Panc1 (cell line): ENCODE measurements at regions not wholly inside any gene's neighbourhood (a gene's known extent, or its start where the extent isn't known, plus 50 kb on each side); places are given as distances from the start of the nearest gene placed in this dataset.

Experiments
- ATAC-seq: fragments of 200-7000 bp; cut with Tn5 transposase; 2 replicates; pipeline ENCODE4 v1.9.1; 2020; ENCODE audit warnings: mild to moderate bottlenecking, moderate library complexity
- BruUV-seq: library from RNA; stranded (reverse); fragments of 400-500 nt; replicated peaks from 2 replicates; lab custom pipeline; 2021; lab: Mats Ljungman, UMichigan
- CTCF ChIA-PET: fragments of 300-600 bp; sonication (Branson Sonifier 250); formaldehyde crosslinking; loops from one replicate; lab custom pipeline; 2022; ENCODE audit warnings: antibody characterized with exemption; lab: Charles Lee
- POLR2A ChIA-PET: fragments of 300-600 bp; sonication (Branson Sonifier 250); formaldehyde crosslinking; loops from one replicate; lab custom pipeline; 2022; ENCODE audit warnings: antibody characterized with exemption; lab: Charles Lee
- DNase-seq: peaks from one replicate; pipeline ENCODE4 v3.0.0-alpha.2; 2010; ENCODE audit warnings: low read depth, low spot score
- H3K27ac ChIP-seq: 2 replicates; pipeline ENCODE4 v1.5.1; 2011; ENCODE audit warnings: mild to moderate bottlenecking, low read length, inconsistent platforms
- H3K27me3 ChIP-seq: fragments of 200-500 bp; sonication (Bioruptor generic); 2 replicates; pipeline ENCODE4 v1.6.0; 2014; ENCODE audit warnings: low read length, inconsistent platforms; ENCODE audit not compliant: control insufficient read depth, insufficient read depth
- H3K36me3 ChIP-seq: fragments of 200-500 bp; sonication (Bioruptor generic); 2 replicates; pipeline ENCODE4 v1.5.1; 2014; ENCODE audit warnings: inconsistent platforms, mild to moderate bottlenecking, low read length, moderate library complexity; ENCODE audit not compliant: control insufficient read depth, insufficient read depth
- H3K4me1 ChIP-seq: 2 replicates; pipeline ENCODE4 v1.5.1; 2011; ENCODE audit warnings: inconsistent platforms, mild to moderate bottlenecking, low read length, moderate library complexity; ENCODE audit not compliant: control insufficient read depth, insufficient read depth
- H3K4me3 ChIP-seq, 2 experiments: 2 replicates each; pipeline ENCODE4 v1.5.1; 2011 to 2012; ENCODE audit warnings: low read depth in 2 of 2, low read length in 2 of 2, mild to moderate bottlenecking in 2 of 2, inconsistent platforms in 1 of 2, moderate library complexity in 1 of 2
- H3K9me3 ChIP-seq: fragments of 200-500 bp; sonication (Bioruptor generic); 2 replicates; pipeline ENCODE4 v1.5.1; 2014; ENCODE audit warnings: low read depth, mild to moderate bottlenecking, inconsistent platforms, low read length, moderate library complexity; ENCODE audit not compliant: control insufficient read depth, insufficient read depth
- CTCF ChIP-seq: fragments of 450-650 bp; IDR thresholded peaks from 2 replicates; pipeline ENCODE4 v1.5.1; 2017; ENCODE audit warnings: mild to moderate bottlenecking
- POLR2AphosphoS5 ChIP-seq: IDR thresholded peaks from 2 replicates; pipeline ENCODE4 v1.6.1; 2012; ENCODE audit warnings: mild to moderate bottlenecking, low read depth, low read length, moderate library complexity
- SIN3A ChIP-seq: IDR thresholded peaks from 2 replicates; pipeline ENCODE4 v1.6.1; 2012; ENCODE audit warnings: low read depth, mild to moderate bottlenecking, low read length, moderate library complexity, borderline replicate concordance; ENCODE audit not compliant: insufficient read depth
- TCF7L2 ChIP-seq: IDR thresholded peaks from 2 replicates; pipeline ENCODE4 v1.6.1; 2011; ENCODE audit warnings: mild to moderate bottlenecking, low read depth, low read length, inconsistent platforms
- in situ Hi-C: cut with HindIII; loops from 2 replicates; pipeline ENCODE4 v1.10.0; 2016; ENCODE audit warnings: low sequenced_read_pairs, low pct_unique_long_range_greater_than_20kb
- intact Hi-C: fragments of 100-400 bp; cut with micrococcal nuclease; formaldehyde crosslinking; loops from one replicate; pipeline ENCODE4 v1.10.0; 2022; ENCODE audit not compliant: unreplicated experiment
- TF ChIP-seq, protein P1 (sequence below), 2 experiments: IDR thresholded peaks; 2 replicates each; pipeline ENCODE4 v1.6.1; 2011 to 2012; ENCODE audit warnings: low read depth in 2 of 2, control low read depth in 1 of 2, low read length in 1 of 2, mild to moderate bottlenecking in 1 of 2, moderate library complexity in 1 of 2; ENCODE audit not compliant: insufficient read depth in 1 of 2

- H3K36me3 ChIP-seq = no peaks in the 10 kb centered on the region
- in situ Hi-C loops (no loop called here), intact Hi-C loops (no loop called here)
- ATAC-seq = no peak
- no peak overlapping the region for H3K4me3 ChIP-seq
- no peak for DNase-seq
- no peaks in the 10 kb centered on the region for H3K9me3 ChIP-seq
- H3K4me1 ChIP-seq = no peaks in the 10 kb centered on the region
- ChIA-PET CTCF (no interaction called here), POLR2A (no interaction called here)
- H3K27ac ChIP-seq = no peak overlapping the region
- no TSS peak for BruUV-seq
- H3K27me3 ChIP-seq = peaks cover 6% of the 10 kb centered on the region
- TF ChIP-seq POLR2AphosphoS5 (no peak), SIN3A (no peak), CTCF (no peak), TCF7L2 (no peak)
- TF ChIP-seq, protein P1, sequence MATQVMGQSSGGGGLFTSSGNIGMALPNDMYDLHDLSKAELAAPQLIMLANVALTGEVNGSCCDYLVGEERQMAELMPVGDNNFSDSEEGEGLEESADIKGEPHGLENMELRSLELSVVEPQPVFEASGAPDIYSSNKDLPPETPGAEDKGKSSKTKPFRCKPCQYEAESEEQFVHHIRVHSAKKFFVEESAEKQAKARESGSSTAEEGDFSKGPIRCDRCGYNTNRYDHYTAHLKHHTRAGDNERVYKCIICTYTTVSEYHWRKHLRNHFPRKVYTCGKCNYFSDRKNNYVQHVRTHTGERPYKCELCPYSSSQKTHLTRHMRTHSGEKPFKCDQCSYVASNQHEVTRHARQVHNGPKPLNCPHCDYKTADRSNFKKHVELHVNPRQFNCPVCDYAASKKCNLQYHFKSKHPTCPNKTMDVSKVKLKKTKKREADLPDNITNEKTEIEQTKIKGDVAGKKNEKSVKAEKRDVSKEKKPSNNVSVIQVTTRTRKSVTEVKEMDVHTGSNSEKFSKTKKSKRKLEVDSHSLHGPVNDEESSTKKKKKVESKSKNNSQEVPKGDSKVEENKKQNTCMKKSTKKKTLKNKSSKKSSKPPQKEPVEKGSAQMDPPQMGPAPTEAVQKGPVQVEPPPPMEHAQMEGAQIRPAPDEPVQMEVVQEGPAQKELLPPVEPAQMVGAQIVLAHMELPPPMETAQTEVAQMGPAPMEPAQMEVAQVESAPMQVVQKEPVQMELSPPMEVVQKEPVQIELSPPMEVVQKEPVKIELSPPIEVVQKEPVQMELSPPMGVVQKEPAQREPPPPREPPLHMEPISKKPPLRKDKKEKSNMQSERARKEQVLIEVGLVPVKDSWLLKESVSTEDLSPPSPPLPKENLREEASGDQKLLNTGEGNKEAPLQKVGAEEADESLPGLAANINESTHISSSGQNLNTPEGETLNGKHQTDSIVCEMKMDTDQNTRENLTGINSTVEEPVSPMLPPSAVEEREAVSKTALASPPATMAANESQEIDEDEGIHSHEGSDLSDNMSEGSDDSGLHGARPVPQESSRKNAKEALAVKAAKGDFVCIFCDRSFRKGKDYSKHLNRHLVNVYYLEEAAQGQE (IDR thresholded peaks at IDR 0.05; ENCODE audit: insufficient read depth in 1 of 2, low read depth in 2 of 2, low read length in 1 of 2) = no peak
These were observed 109.3 kb downstream of the ZC3H11B start for GRCh38 chr1:219503604-219504003.

GRCh38 chr1:219500327-219500897, 112.5 kb downstream of the ZC3H11B start:
- ChIA-PET CTCF (no interaction called here), POLR2A (no interaction called here)
- TF ChIP-seq POLR2AphosphoS5 (no peak), TCF7L2 (no peak), SIN3A (no peak), CTCF (no peak)
- TF ChIP-seq, protein P1 (IDR thresholded peaks at IDR 0.05; ENCODE audit: insufficient read depth in 1 of 2, low read depth in 2 of 2, low read length in 1 of 2) = no peak
- peaks cover 5% of the 10 kb centered on the region for H3K27me3 ChIP-seq
- no TSS peak for BruUV-seq
- in situ Hi-C loops (no loop called here), intact Hi-C loops (no loop called here)
- no peak overlapping the region for H3K27ac ChIP-seq
- H3K4me1 ChIP-seq = no peaks in the 10 kb centered on the region
- H3K4me3 ChIP-seq = no peak overlapping the region
- no peaks in the 10 kb centered on the region for H3K36me3 ChIP-seq
- no peak for DNase-seq
- no peaks in the 10 kb centered on the region for H3K9me3 ChIP-seq
- ATAC-seq = no peak
